ENCODE measurements at regions not wholly inside any gene's neighbourhood (a gene's known extent, or its start where the extent isn't known, plus 50 kb on each side); places are given as distances from the start of the nearest gene placed in this dataset.

DNA sequence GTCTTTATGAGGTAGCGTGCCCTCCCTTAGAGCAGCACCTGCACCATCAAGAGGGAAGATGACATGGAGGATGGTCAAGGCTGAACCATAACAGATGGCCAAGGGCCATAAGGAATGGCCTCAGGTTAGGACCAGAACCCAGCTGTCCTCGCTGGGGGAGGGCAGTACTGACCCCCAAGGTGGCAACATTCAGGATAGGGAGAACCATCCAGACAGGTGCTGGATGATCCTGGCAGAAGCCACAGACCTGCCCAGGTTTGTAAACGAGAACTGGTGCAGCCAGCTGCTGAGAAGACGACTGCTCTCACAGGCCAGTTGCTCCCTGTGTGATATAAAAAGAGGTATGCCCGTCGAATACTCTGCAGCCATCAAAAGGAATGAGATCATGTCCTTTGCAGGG, 320.4 kb downstream of the GLRX3 start:
- H3K4me1 ChIP-seq (ENCODE audit: insufficient read depth, low read length, severe bottlenecking) = no peaks in the 10 kb centered on the region
- H3F3A ChIP-seq (ENCODE audit: insufficient read depth, low read length) = no peaks in the 10 kb centered on the region
- no peaks in the 10 kb centered on the region for H3K36me3 ChIP-seq (ENCODE audit: insufficient read depth, low read length)
- H3K9me3 ChIP-seq (ENCODE audit: low read length) = no peaks in the 10 kb centered on the region
- H3K79me2 ChIP-seq (ENCODE audit: insufficient read depth, low read length) = no peaks in the 10 kb centered on the region
- TF ChIP-seq CTCF (IDR thresholded peaks at IDR 0.05; ENCODE audit: low read length) = no peak
- no peak for TF ChIP-seq EZH2 (IDR thresholded peaks at IDR 0.05; ENCODE audit: borderline replicate concordance, low read length)
- no peak overlapping the region for H3K9ac ChIP-seq (ENCODE audit: low read length)
- H3K4me3 ChIP-seq (ENCODE audit: low read depth, low read length, poor library complexity, severe bottlenecking) = no peak overlapping the region
- H3K27me3 ChIP-seq (ENCODE audit: insufficient read depth, low read length) = no peaks in the 10 kb centered on the region
- H3K4me2 ChIP-seq (ENCODE audit: low read length) = no peak overlapping the region
- H3K9me2 ChIP-seq (ENCODE audit: low read depth, low read length) = no peaks in the 10 kb centered on the region
- H2AFZ ChIP-seq (ENCODE audit: low read length) = no peak overlapping the region
- H4K20me1 ChIP-seq (ENCODE audit: insufficient read depth, low read length) = no peaks in the 10 kb centered on the region
- H3K27ac ChIP-seq (ENCODE audit: low read depth, low read length, poor library complexity, severe bottlenecking) = no peak overlapping the region

DNA sequence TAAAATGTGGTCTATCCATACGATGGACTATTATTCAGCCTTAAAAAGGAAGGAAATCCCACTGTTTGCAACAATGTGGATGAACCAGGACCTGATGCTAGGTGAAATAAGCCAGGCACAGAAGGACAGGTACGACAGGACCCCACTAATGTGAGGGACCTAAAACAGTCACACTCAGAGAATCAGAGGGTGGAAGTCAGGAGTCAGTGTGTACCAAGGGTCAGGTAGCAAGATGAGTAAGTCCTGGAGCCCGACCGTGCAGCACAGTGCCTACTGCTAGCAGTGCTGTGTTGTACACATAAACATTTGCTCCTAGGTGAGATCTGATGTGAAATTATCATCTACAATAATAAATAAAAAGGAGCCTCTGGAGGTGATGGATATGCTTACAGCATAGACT, 322.3 kb downstream of the GLRX3 start:
- H3K27ac ChIP-seq (ENCODE audit: low read depth, low read length, poor library complexity, severe bottlenecking) = no peak overlapping the region
- H4K20me1 ChIP-seq (ENCODE audit: insufficient read depth, low read length) = no peaks in the 10 kb centered on the region
- TF ChIP-seq CTCF (IDR thresholded peaks at IDR 0.05; ENCODE audit: low read length) = no peak
- no peak for TF ChIP-seq EZH2 (IDR thresholded peaks at IDR 0.05; ENCODE audit: borderline replicate concordance, low read length)
- no peaks in the 10 kb centered on the region for H3K79me2 ChIP-seq (ENCODE audit: insufficient read depth, low read length)
- H3K9me2 ChIP-seq (ENCODE audit: low read depth, low read length) = no peaks in the 10 kb centered on the region
- no peaks in the 10 kb centered on the region for H3K9me3 ChIP-seq (ENCODE audit: low read length)
- no peak overlapping the region for H3K9ac ChIP-seq (ENCODE audit: low read length)
- no peaks in the 10 kb centered on the region for H3K36me3 ChIP-seq (ENCODE audit: insufficient read depth, low read length)
- H3K4me3 ChIP-seq (ENCODE audit: low read depth, low read length, poor library complexity, severe bottlenecking) = no peak overlapping the region
- no peaks in the 10 kb centered on the region for H3K27me3 ChIP-seq (ENCODE audit: insufficient read depth, low read length)
- no peaks in the 10 kb centered on the region for H3K4me1 ChIP-seq (ENCODE audit: insufficient read depth, low read length, severe bottlenecking)
- H3F3A ChIP-seq (ENCODE audit: insufficient read depth, low read length) = no peaks in the 10 kb centered on the region
- no peak overlapping the region for H3K4me2 ChIP-seq (ENCODE audit: low read length)
- H2AFZ ChIP-seq (ENCODE audit: low read length) = no peak overlapping the region

- Histone ChIP-seq H3K9ac (ENCODE audit: low read length) (no peak overlapping the region), H3F3A (ENCODE audit: insufficient read depth, low read length) (no peaks in the 10 kb centered on the region), H3K4me3 (ENCODE audit: low read depth, low read length, poor library complexity, severe bottlenecking) (no peak overlapping the region), H3K27ac (ENCODE audit: low read depth, low read length, poor library complexity, severe bottlenecking) (no peak overlapping the region), H3K36me3 (ENCODE audit: insufficient read depth, low read length) (no peaks in the 10 kb centered on the region), H3K9me3 (ENCODE audit: low read length) (no peaks in the 10 kb centered on the region), H3K4me1 (ENCODE audit: insufficient read depth, low read length, severe bottlenecking) (no peaks in the 10 kb centered on the region), H3K4me2 (ENCODE audit: low read length) (no peak overlapping the region), H4K20me1 (ENCODE audit: insufficient read depth, low read length) (no peaks in the 10 kb centered on the region), H3K9me2 (ENCODE audit: low read depth, low read length) (no peaks in the 10 kb centered on the region), H3K79me2 (ENCODE audit: insufficient read depth, low read length) (no peaks in the 10 kb centered on the region), H2AFZ (ENCODE audit: low read length) (no peak overlapping the region), H3K27me3 (ENCODE audit: insufficient read depth, low read length) (no peaks in the 10 kb centered on the region)
- TF ChIP-seq CTCF (IDR thresholded peaks at IDR 0.05; ENCODE audit: low read length) (no peak), EZH2 (IDR thresholded peaks at IDR 0.05; ENCODE audit: borderline replicate concordance, low read length) (no peak)
These were observed 322.8 kb downstream of the GLRX3 start for GRCh38 chr10:130459011-130459410.
